ENCODE measurements at regions not wholly inside any gene's neighbourhood (a gene's known extent, or its start where the extent isn't known, plus 50 kb on each side); places are given as distances from the start of the nearest gene placed in this dataset.

DNA sequence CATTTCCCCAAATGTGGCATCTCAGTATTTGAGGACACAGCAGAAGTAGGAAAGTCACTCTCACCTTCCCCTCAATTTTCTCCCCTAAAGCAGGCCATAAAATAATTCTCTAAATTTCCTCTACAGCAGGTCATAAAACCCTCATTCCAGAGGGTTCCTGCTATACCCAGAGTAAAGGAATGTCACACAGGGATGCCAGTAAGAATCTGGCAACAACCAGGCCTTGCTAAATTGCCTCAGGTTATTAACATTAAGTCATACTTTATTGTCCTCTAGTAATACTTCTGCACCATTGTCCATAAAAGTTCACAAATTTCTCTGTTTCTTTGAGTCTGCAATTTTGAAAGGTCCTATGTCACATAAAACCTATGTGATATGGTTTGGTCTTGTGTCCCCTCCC lies 685.7 kb upstream of the SLIT2 start:
- no TSS peak for BruUV-seq (replicated peaks)
- ATAC-seq (no peak), DNase-seq (ENCODE audit: low spot score) (no peak), FAIRE-seq (no peak)
- in situ Hi-C loops (cut with HindIII; ENCODE audit: extremely low pct_ligation_motif_present, low pct_unique_long_range_greater_than_20kb) (no loop called here), intact Hi-C loops (cut with micrococcal nuclease; ENCODE audit: unreplicated experiment) (no loop called here)
- no peak overlapping the region for H3K27ac ChIP-seq (ENCODE audit: extremely low read length, insufficient read depth, low read length)
- H3K4me3 ChIP-seq (replicated peaks in 1 of 3; ENCODE audit: insufficient read depth in 1 of 3, low read depth in 2 of 3, low read length in 3 of 3), result no peak overlapping the region
- H3K36me3 ChIP-seq (replicated peaks in 1 of 2; ENCODE audit: control insufficient read depth in 1 of 2, insufficient read depth in 2 of 2, low read length in 2 of 2), result no peaks in the 10 kb centered on the region
- CTCF ChIA-PET (ENCODE audit: low intra/inter-chr PET ratio, low total read pairs), result no interaction called here
- H3K9ac ChIP-seq (ENCODE audit: insufficient read depth, low read depth, low read length), result no peak overlapping the region
- no peaks in the 10 kb centered on the region for H4K20me1 ChIP-seq (ENCODE audit: insufficient read depth, low read length)
- H3K4me1 ChIP-seq (ENCODE audit: insufficient read depth, low read length), result no peaks in the 10 kb centered on the region
- H3K27me3 ChIP-seq (ENCODE audit: control insufficient read depth in 1 of 2, insufficient read depth in 2 of 2, low read length in 2 of 2), result no peaks in the 10 kb centered on the region
- peaks cover 95% of the 10 kb centered on the region for H3K9me3 ChIP-seq (ENCODE audit: low read length)
- no peak overlapping the region for H2AFZ ChIP-seq (ENCODE audit: low read length)
- TF ChIP-seq ZNF225 (CRISPR knock-in tag; IDR thresholded peaks at IDR 0.05) (no peak), ZNF775 (CRISPR knock-in tag; IDR thresholded peaks at IDR 0.05; ENCODE audit: borderline replicate concordance) (no peak), MYPOP (CRISPR knock-in tag; IDR thresholded peaks at IDR 0.05) (no peak), NR1H2 (CRISPR knock-in tag; IDR thresholded peaks at IDR 0.05; ENCODE audit: borderline replicate concordance, low read depth) (no peak), HNF4G (IDR thresholded peaks at IDR 0.05; ENCODE audit: borderline replicate concordance, low read depth, low read length) (no peak), HNF4G (CRISPR knock-in tag; IDR thresholded peaks at IDR 0.05; ENCODE audit: borderline replicate concordance, low read depth) (no peak), CREB3 (CRISPR knock-in tag; IDR thresholded peaks at IDR 0.05) (no peak), ZSCAN29 (CRISPR knock-in tag; conservative IDR thresholded peaks at IDR 0.05) (no peak), CENPX (CRISPR knock-in tag; IDR thresholded peaks at IDR 0.05) (no peak), TAF15 (IDR thresholded peaks at IDR 0.05; ENCODE audit: low read depth, low read length, poor library complexity, severe bottlenecking) (no peak), ZNF598 (CRISPR knock-in tag; IDR thresholded peaks at IDR 0.05; ENCODE audit: borderline replicate concordance) (no peak), MBD4 (IDR thresholded peaks at IDR 0.05; ENCODE audit: borderline replicate concordance, low read length) (no peak), NRL (CRISPR knock-in tag; IDR thresholded peaks at IDR 0.05; ENCODE audit: borderline replicate concordance) (no peak), SIX1 (CRISPR knock-in tag; IDR thresholded peaks at IDR 0.05; ENCODE audit: borderline replicate concordance) (no peak), SCMH1 (CRISPR knock-in tag; IDR thresholded peaks at IDR 0.05; ENCODE audit: borderline replicate concordance) (no peak), CREB1 (IDR thresholded peaks at IDR 0.05) (no peak), CREB1 (CRISPR knock-in tag; IDR thresholded peaks at IDR 0.05) (no peak), ATF7 (IDR thresholded peaks at IDR 0.05) (no peak), ATF7 (CRISPR knock-in tag; IDR thresholded peaks at IDR 0.05) (no peak), ZNF367 (CRISPR knock-in tag; IDR thresholded peaks at IDR 0.05; ENCODE audit: borderline replicate concordance) (no peak), MAFK (conservative IDR thresholded peaks at IDR 0.05 in 1 of 2, IDR thresholded peaks at IDR 0.05 in 1 of 2; ENCODE audit: low read length in 2 of 2) (no peak), DNMT1 (CRISPR knock-in tag; IDR thresholded peaks at IDR 0.05) (no peak)
- H3K4me2 ChIP-seq (ENCODE audit: low read depth, low read length), result no peak overlapping the region
- POLR2A ChIA-PET, result no interaction called here
- H3K79me2 ChIP-seq (ENCODE audit: insufficient read depth, low read length), result no peaks in the 10 kb centered on the region

All from HepG2 (cell line).